GM18868 (cell line): ENCODE measurements at regions not wholly inside any gene's neighbourhood (a gene's known extent, or its start where the extent isn't known, plus 50 kb on each side); places are given as distances from the start of the nearest gene placed in this dataset.
A peak's percentile ranks its signal among the peaks of the same experiment; 100 is the strongest.

ENCODE experiments used
- ATAC-seq: cut with Tn5 transposase; IDR thresholded peaks from one replicate; pipeline ENCODE4 v1.9.1; 2021; ENCODE audit warnings: mild to moderate bottlenecking, moderate library complexity; ENCODE audit not compliant: unreplicated experiment

DNA sequence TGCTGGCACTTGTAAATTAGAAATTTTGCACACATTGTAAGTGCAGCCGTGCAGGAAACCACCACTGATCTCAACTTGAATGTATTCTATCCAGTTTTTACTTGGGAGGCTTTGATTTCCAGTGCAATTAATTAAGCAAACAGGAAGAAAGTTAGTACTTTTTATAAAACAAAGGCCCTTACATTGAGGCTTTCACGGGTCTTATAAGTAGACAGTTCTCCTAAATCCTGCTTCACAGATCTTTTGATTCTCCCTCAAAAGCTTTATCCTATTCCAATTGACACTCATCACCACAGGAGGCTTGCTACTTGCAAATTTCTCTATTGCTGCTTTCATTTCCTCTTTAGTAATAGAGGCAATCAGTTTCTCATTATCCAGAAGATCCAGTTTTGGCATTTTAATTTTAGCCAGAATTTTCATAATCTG is 90.1 kb downstream of the ERCC5 start:
- peak; percentile 40 for ATAC-seq

GRCh38 chr13:102933523-102933922 is 87.7 kb downstream of the ERCC5 start:
- no peak for ATAC-seq

DNA sequence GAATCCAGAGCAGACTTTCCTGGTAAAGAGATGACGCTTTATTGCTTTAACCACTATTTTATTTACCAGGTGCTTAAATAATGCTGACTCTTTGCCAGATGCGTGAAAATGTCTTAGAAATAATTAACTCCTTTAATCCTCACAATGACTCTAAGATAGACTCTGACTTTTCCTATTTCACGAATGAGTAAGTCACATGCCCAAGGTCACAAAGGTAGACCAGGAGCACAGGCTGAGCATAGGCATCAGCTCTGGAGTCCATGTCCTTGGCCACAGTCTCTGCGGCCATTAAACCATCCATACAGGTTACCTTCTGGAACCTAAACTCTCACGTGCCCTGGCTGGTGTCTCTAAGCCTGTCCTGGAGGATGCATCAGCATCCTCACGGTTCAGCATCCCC is 87.3 kb downstream of the ERCC5 start:
- no peak for ATAC-seq

GRCh38 chr13:102932331-102932730 is 86.5 kb downstream of the ERCC5 start:
- no peak for ATAC-seq

DNA sequence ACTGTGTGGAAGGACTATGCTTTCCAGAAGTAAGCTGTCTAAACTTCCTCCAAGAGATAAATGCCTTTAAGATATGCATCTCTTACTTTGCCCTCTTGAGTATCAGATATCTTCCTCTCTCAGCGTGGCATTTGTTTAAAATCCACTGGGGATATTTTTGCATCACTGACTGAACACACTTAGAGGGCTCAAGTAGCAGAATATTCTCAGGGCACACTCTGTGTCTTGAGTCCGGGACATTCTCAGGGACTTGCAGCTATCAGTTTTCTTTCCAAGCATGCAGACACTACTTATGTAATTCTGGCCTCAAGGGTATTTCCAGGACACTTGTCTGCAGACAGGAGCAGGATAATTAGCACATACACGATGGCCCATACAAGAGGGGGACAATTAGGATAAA is 84.7 kb downstream of the ERCC5 start:
- peak; percentile 49 for ATAC-seq

DNA sequence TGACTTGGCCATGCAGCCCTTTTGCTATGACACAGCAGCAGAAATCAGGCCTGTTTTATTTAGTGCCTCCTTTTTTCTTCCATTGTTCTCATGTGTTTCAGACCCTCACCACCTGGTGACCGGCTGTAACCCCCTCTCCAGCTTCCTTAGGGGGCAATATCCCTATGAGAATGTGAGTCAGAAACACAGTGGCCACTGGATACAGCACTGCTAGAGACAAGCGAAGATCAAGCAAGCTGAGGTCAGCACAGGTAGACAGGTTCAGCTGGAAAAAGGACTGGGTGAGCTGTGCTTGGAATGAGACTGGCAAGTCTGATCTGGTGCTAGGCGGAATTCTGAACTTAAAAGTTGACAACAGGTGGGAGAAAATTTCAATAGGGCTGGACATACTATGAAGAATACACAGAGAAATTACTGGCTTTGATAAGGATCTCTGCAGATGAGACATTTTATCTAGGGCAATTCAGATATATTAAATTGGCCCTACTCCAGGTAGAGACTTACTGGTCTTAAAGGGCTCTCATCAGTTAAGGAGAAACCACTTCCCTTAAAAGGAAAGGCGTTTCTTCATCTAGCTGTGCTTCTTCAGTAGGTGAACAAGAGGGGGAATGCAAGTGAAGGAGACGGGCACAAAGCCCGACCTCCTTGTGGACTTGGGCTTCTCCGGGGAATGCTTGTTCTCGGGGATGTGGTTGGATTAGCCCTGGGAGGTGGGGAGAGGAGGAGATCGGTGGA is 83.3 kb downstream of the ERCC5 start:
- no peak for ATAC-seq
